GM23338 (cell line): ENCODE measurements at regions not wholly inside any gene's neighbourhood (a gene's known extent, or its start where the extent isn't known, plus 50 kb on each side); places are given as distances from the start of the nearest gene placed in this dataset.

ENCODE experiments used
- ATAC-seq: fragments of 200-7000 bp; cut with Tn5 transposase; 3 replicates; pipeline ENCODE4 v1.9.1; 2020
- DNase-seq: peaks from one replicate; pipeline ENCODE4 v3.0.0-alpha.2; 2015; ENCODE audit warnings: low spot score
- H2AFZ ChIP-seq: fragments of 200-600 bp; sonication (generic); 2 replicates; pipeline ENCODE4 v1.8.0; 2016; ENCODE audit warnings: antibody characterized with exemption, mild to moderate bottlenecking, moderate library complexity
- H3F3A ChIP-seq: fragments of 200-600 bp; sonication (generic); replicated peaks from 2 replicates; pipeline ENCODE4 v1.8.0; 2017; ENCODE audit warnings: antibody characterized with exemption, mixed run types, low read depth
- H3K27ac ChIP-seq: fragments of 200-600 bp; sonication (generic); 2 replicates; pipeline ENCODE4 v1.6.1; 2016; ENCODE audit warnings: low read depth
- H3K27me3 ChIP-seq: fragments of 200-600 bp; sonication (generic); 2 replicates; pipeline ENCODE4 v1.8.0; 2016; ENCODE audit warnings: mild to moderate bottlenecking, mixed run types, moderate library complexity; ENCODE audit not compliant: insufficient read depth
- H3K36me3 ChIP-seq: fragments of 200-600 bp; sonication (generic); 2 replicates; pipeline ENCODE4 v1.8.0; 2016; ENCODE audit warnings: mild to moderate bottlenecking; ENCODE audit not compliant: insufficient read depth
- H3K4me1 ChIP-seq: fragments of 200-600 bp; sonication (generic); 2 replicates; pipeline ENCODE4 v1.8.0; 2016; ENCODE audit warnings: mild to moderate bottlenecking, moderate library complexity; ENCODE audit not compliant: insufficient read depth
- H3K4me2 ChIP-seq: fragments of 200-600 bp; sonication (generic); 2 replicates; pipeline ENCODE4 v1.7.1; 2017; ENCODE audit warnings: mixed run types
- H3K4me3 ChIP-seq: fragments of 200-600 bp; sonication (generic); 2 replicates; pipeline ENCODE4 v1.6.1; 2016; ENCODE audit warnings: mixed run types
- H3K79me2 ChIP-seq: fragments of 200-600 bp; sonication (generic); replicated peaks from 2 replicates; pipeline ENCODE4 v1.8.0; 2017; ENCODE audit warnings: mild to moderate bottlenecking; ENCODE audit not compliant: insufficient read depth
- H3K9me2 ChIP-seq: fragments of 200-600 bp; sonication (generic); 2 replicates; pipeline ENCODE4 v1.8.0; 2017; ENCODE audit not compliant: insufficient read depth
- H4K20me1 ChIP-seq: fragments of 200-600 bp; sonication (generic); replicated peaks from 2 replicates; pipeline ENCODE4 v1.8.0; 2017; ENCODE audit warnings: mild to moderate bottlenecking; ENCODE audit not compliant: insufficient read depth
- H3K27ac Mint-ChIP-seq: 2 replicates; pipeline ENCODE4 v1.8.0; 2020; ENCODE audit warnings: inconsistent platforms, mild to moderate bottlenecking, moderate library complexity, mixed read lengths
- H3K27me3 Mint-ChIP-seq: 3 replicates; pipeline ENCODE4 v1.8.0; 2022; ENCODE audit warnings: low read depth, mild to moderate bottlenecking, moderate library complexity, mixed read lengths, inconsistent platforms; ENCODE audit not compliant: insufficient read depth, poor library complexity
- H3K36me3 Mint-ChIP-seq: 3 replicates; pipeline ENCODE4 v1.8.0; 2021; ENCODE audit warnings: low read depth, mild to moderate bottlenecking, inconsistent platforms, moderate library complexity, mixed read lengths
- H3K4me1 Mint-ChIP-seq: 3 replicates; pipeline ENCODE4 v1.8.0; 2020; ENCODE audit warnings: mild to moderate bottlenecking, inconsistent platforms, mixed read lengths
- H3K4me3 Mint-ChIP-seq: 3 replicates; pipeline ENCODE4 v1.8.0; 2021; ENCODE audit warnings: moderate library complexity, mild to moderate bottlenecking, inconsistent platforms, mixed read lengths
- H3K9me3 Mint-ChIP-seq: 3 replicates; pipeline ENCODE4 v1.8.0; 2020; ENCODE audit warnings: moderate library complexity, mild to moderate bottlenecking, inconsistent platforms, mixed read lengths
- CREB1 ChIP-seq: fragments of 250-450 bp; sonication (Bioruptor Pico); IDR thresholded peaks from 2 replicates; pipeline ENCODE4 v1.5.0; 2020; ENCODE audit warnings: low read depth, mild to moderate bottlenecking, moderate library complexity
- EZH2 ChIP-seq: fragments of 200-600 bp; sonication (generic); IDR thresholded peaks from one replicate; pipeline ENCODE4 v1.8.0; 2017; ENCODE audit warnings: antibody characterized with exemption, mild to moderate bottlenecking, low read depth; ENCODE audit not compliant: unreplicated experiment
- EZH2phosphoT487 ChIP-seq: fragments of 200-600 bp; sonication (generic); IDR thresholded peaks from one replicate; pipeline ENCODE4 v1.8.1; 2018; ENCODE audit warnings: antibody characterized with exemption; ENCODE audit not compliant: unreplicated experiment
- ZNF331 ChIP-seq: fragments of 250-450 bp; sonication (Bioruptor Pico); IDR thresholded peaks from 2 replicates; pipeline ENCODE4 v1.5.0; 2020; ENCODE audit warnings: low read depth, mild to moderate bottlenecking, moderate library complexity
- TF ChIP-seq, protein P1 (sequence below): IDR thresholded peaks from one replicate; pipeline ENCODE4 v1.6.1; 2018; ENCODE audit warnings: antibody characterized with exemption; ENCODE audit not compliant: unreplicated experiment
- TF ChIP-seq, protein P2 (sequence below): fragments of 250-450 bp; sonication (Bioruptor Pico); IDR thresholded peaks from 2 replicates; pipeline ENCODE4 v1.5.0; 2020; ENCODE audit warnings: mild to moderate bottlenecking, moderate library complexity

DNA sequence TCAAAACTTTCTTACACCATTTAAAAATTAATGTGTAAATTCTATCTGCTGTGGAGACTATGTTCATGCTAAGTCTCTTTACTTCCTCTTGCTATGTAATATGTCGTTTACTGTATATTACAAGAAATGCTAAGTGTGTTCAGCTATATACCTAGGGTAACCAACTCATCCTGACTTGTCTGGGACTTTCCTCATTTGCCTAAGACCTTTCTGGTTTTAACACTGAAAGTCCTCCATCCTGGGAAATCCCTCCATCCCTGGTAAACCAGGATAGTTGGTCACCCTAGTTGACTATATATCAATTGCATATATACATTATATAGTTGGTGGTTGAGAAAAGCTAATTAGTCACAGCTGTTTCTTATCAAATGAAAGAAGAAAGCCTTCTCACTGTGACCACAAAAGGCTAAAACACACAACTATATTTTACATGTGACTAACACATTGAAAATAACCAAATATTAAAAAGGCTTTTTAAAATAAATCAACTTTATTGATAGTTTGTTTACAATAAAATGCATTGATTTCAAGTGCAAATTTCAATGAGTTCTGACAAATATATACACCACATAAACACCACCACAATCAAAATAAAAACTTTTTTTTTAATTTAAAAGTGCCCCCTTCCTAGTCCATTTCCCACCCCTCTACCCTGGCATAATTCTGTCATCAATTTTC is 167.7 kb upstream of the INHBA start (continued):
- TF ChIP-seq, protein P1, sequence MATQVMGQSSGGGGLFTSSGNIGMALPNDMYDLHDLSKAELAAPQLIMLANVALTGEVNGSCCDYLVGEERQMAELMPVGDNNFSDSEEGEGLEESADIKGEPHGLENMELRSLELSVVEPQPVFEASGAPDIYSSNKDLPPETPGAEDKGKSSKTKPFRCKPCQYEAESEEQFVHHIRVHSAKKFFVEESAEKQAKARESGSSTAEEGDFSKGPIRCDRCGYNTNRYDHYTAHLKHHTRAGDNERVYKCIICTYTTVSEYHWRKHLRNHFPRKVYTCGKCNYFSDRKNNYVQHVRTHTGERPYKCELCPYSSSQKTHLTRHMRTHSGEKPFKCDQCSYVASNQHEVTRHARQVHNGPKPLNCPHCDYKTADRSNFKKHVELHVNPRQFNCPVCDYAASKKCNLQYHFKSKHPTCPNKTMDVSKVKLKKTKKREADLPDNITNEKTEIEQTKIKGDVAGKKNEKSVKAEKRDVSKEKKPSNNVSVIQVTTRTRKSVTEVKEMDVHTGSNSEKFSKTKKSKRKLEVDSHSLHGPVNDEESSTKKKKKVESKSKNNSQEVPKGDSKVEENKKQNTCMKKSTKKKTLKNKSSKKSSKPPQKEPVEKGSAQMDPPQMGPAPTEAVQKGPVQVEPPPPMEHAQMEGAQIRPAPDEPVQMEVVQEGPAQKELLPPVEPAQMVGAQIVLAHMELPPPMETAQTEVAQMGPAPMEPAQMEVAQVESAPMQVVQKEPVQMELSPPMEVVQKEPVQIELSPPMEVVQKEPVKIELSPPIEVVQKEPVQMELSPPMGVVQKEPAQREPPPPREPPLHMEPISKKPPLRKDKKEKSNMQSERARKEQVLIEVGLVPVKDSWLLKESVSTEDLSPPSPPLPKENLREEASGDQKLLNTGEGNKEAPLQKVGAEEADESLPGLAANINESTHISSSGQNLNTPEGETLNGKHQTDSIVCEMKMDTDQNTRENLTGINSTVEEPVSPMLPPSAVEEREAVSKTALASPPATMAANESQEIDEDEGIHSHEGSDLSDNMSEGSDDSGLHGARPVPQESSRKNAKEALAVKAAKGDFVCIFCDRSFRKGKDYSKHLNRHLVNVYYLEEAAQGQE, result no peak
- TF ChIP-seq CREB1 (CRISPR knock-in tag) (no peak), EZH2 (no peak), ZNF331 (CRISPR knock-in tag) (no peak), EZH2phosphoT487 (no peak)

- Mint-ChIP-seq H3K27ac (no peak overlapping the region), H3K4me1 (no peaks in the 10 kb centered on the region; the same call in 2 of the 3 replicates), H3K4me3 (no peak overlapping the region), H3K9me3 (peaks cover 20% of the 10 kb centered on the region), H3K27me3 (peaks cover 2% of the 10 kb centered on the region), H3K36me3 (peaks cover 17% of the 10 kb centered on the region; the same call in 2 of the 3 replicates)
- no peaks in the 10 kb centered on the region for H3F3A ChIP-seq
- H3K4me3 ChIP-seq, result no peak overlapping the region
- peaks cover 4% of the 10 kb centered on the region; the same call in 1 of the 2 replicates for H3K4me1 ChIP-seq
- H3K27me3 ChIP-seq, result no peaks in the 10 kb centered on the region
- H3K27ac ChIP-seq, result no peak overlapping the region
- H3K36me3 ChIP-seq, result 0 out of 2 replicates have a peak, but pooled peaks cover 5% of the 10 kb centered on the region
- no peak overlapping the region for H2AFZ ChIP-seq
- peaks cover 6% of the 10 kb centered on the region for H3K9me2 ChIP-seq
- H3K79me2 ChIP-seq, result no peaks in the 10 kb centered on the region
- ATAC-seq (no peak), DNase-seq (no peak)
- TF ChIP-seq EZH2, result no peak
- TF ChIP-seq, protein P2, sequence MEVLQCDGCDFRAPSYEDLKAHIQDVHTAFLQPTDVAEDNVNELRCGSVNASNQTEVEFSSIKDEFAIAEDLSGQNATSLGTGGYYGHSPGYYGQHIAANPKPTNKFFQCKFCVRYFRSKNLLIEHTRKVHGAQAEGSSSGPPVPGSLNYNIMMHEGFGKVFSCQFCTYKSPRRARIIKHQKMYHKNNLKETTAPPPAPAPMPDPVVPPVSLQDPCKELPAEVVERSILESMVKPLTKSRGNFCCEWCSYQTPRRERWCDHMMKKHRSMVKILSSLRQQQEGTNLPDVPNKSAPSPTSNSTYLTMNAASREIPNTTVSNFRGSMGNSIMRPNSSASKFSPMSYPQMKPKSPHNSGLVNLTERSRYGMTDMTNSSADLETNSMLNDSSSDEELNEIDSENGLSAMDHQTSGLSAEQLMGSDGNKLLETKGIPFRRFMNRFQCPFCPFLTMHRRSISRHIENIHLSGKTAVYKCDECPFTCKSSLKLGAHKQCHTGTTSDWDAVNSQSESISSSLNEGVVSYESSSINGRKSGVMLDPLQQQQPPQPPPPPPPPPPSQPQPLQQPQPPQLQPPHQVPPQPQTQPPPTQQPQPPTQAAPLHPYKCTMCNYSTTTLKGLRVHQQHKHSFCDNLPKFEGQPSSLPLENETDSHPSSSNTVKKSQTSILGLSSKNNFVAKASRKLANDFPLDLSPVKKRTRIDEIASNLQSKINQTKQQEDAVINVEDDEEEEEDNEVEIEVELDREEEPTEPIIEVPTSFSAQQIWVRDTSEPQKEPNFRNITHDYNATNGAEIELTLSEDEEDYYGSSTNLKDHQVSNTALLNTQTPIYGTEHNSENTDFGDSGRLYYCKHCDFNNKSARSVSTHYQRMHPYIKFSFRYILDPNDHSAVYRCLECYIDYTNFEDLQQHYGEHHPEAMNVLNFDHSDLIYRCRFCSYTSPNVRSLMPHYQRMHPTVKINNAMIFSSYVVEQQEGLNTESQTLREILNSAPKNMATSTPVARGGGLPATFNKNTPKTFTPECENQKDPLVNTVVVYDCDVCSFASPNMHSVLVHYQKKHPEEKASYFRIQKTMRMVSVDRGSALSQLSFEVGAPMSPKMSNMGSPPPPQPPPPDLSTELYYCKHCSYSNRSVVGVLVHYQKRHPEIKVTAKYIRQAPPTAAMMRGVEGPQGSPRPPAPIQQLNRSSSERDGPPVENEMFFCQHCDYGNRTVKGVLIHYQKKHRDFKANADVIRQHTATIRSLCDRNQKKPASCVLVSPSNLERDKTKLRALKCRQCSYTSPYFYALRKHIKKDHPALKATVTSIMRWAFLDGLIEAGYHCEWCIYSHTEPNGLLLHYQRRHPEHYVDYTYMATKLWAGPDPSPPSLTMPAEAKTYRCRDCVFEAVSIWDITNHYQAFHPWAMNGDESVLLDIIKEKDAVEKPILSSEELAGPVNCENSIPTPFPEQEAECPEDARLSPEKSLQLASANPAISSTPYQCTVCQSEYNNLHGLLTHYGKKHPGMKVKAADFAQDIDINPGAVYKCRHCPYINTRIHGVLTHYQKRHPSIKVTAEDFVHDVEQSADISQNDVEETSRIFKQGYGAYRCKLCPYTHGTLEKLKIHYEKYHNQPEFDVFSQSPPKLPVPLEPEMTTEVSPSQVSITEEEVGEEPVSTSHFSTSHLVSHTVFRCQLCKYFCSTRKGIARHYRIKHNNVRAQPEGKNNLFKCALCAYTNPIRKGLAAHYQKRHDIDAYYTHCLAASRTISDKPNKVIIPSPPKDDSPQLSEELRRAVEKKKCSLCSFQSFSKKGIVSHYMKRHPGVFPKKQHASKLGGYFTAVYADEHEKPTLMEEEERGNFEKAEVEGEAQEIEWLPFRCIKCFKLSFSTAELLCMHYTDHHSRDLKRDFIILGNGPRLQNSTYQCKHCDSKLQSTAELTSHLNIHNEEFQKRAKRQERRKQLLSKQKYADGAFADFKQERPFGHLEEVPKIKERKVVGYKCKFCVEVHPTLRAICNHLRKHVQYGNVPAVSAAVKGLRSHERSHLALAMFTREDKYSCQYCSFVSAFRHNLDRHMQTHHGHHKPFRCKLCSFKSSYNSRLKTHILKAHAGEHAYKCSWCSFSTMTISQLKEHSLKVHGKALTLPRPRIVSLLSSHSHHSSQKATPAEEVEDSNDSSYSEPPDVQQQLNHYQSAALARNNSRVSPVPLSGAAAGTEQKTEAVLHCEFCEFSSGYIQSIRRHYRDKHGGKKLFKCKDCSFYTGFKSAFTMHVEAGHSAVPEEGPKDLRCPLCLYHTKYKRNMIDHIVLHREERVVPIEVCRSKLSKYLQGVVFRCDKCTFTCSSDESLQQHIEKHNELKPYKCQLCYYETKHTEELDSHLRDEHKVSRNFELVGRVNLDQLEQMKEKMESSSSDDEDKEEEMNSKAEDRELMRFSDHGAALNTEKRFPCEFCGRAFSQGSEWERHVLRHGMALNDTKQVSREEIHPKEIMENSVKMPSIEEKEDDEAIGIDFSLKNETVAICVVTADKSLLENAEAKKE (CRISPR knock-in tag), result no peak
- no peak overlapping the region for H3K4me2 ChIP-seq
- H4K20me1 ChIP-seq, result no peaks in the 10 kb centered on the region
Measured at GRCh38 chr7:41869997-41870396, 167.1 kb upstream of the INHBA start.
